HL-60 (cell line): ENCODE measurements at regions not wholly inside any gene's neighbourhood (a gene's known extent, or its start where the extent isn't known, plus 50 kb on each side); places are given as distances from the start of the nearest gene placed in this dataset.

Source experiments
- DNase-seq, 2 experiments: peaks; one replicate each; pipeline ENCODE4 v3.0.0-alpha.2; 2010 to 2020; ENCODE audit warnings: low read depth in 1 of 2, low spot score in 1 of 2
- H3K27ac ChIP-seq: fragments of 250-450 bp; sonication (Bioruptor Pico); replicated peaks from 2 replicates; pipeline ENCODE4 v1.5.1; 2020; ENCODE audit warnings: mild to moderate bottlenecking, moderate library complexity
- H3K27me3 ChIP-seq: fragments of 250-450 bp; sonication (Bioruptor Pico); 2 replicates; pipeline ENCODE4 v1.5.1; 2021; ENCODE audit warnings: mild to moderate bottlenecking, moderate library complexity; ENCODE audit not compliant: insufficient read depth, poor library complexity, severe bottlenecking
- H3K4me3 ChIP-seq: replicated peaks from 2 replicates; pipeline ENCODE4 v1.5.1; 2011; ENCODE audit warnings: mild to moderate bottlenecking, control low read depth, low read length; ENCODE audit not compliant: insufficient read depth
- CTCF ChIP-seq: IDR thresholded peaks from one replicate; pipeline ENCODE4 v1.5.1; 2011; ENCODE audit warnings: low read length, control low read depth, inconsistent platforms; ENCODE audit not compliant: insufficient read depth
- GABPA ChIP-seq: IDR thresholded peaks from 2 replicates; pipeline ENCODE4 v1.6.1; 2012; ENCODE audit warnings: low read depth
- POLR2AphosphoS5 ChIP-seq: IDR thresholded peaks from 2 replicates; pipeline ENCODE4 v1.6.1; 2012; ENCODE audit warnings: low read depth
- REST ChIP-seq: IDR thresholded peaks from 2 replicates; pipeline ENCODE4 v1.6.1; 2012; ENCODE audit warnings: low read depth; ENCODE audit not compliant: insufficient replicate concordance
- SPI1 ChIP-seq: IDR thresholded peaks from 2 replicates; pipeline ENCODE4 v1.6.1; 2012; ENCODE audit warnings: low read depth, mild to moderate bottlenecking, borderline replicate concordance

- no peak for DNase-seq
- TF ChIP-seq GABPA = no peak
- TF ChIP-seq CTCF = no peak
- TF ChIP-seq POLR2AphosphoS5 = no peak
- TF ChIP-seq SPI1 = no peak
- no peak for TF ChIP-seq REST
- Histone ChIP-seq H3K27ac (no peak overlapping the region), H3K4me3 (no peak overlapping the region), H3K27me3 (no peaks in the 10 kb centered on the region)
Observed at GRCh38 chr17:13947499-13947898, 121.8 kb upstream of the COX10 start.

- no peaks in the 10 kb centered on the region for H3K27me3 ChIP-seq
- H3K4me3 ChIP-seq = no peak overlapping the region
- no peak for DNase-seq
- TF ChIP-seq GABPA (no peak), POLR2AphosphoS5 (no peak), REST (no peak), SPI1 (no peak), CTCF (no peak)
- no peak overlapping the region for H3K27ac ChIP-seq
Observed at GRCh38 chr17:13952009-13952750, 117.1 kb upstream of the COX10 start.

- DNase-seq = no peak
- TF ChIP-seq POLR2AphosphoS5 (no peak), GABPA (no peak), SPI1 (no peak), REST (no peak), CTCF (no peak)
Observed at GRCh38 chr17:13953841-13954240, 115.5 kb upstream of the COX10 start.

More at GRCh38 chr17:13953841-13954240, 115.5 kb upstream of the COX10 start:
- H3K27me3 ChIP-seq = no peaks in the 10 kb centered on the region
- no peak overlapping the region for H3K27ac ChIP-seq
- no peak overlapping the region for H3K4me3 ChIP-seq
